Fibroblast of villous mesenchyme (primary cell): ENCODE measurements at regions not wholly inside any gene's neighbourhood (a gene's known extent, or its start where the extent isn't known, plus 50 kb on each side); places are given as distances from the start of the nearest gene placed in this dataset.
A peak's percentile ranks its signal among the peaks of the same experiment; 100 is the strongest.

Source experiments
- DNase-seq: peaks from one replicate; pipeline ENCODE4 v3.0.0-alpha.2; 2010; ENCODE audit warnings: low read depth
- H3K4me3 ChIP-seq: 2 replicates; pipeline ENCODE4 v1.5.1; 2011; ENCODE audit warnings: low read depth, mild to moderate bottlenecking, low read length
- CTCF ChIP-seq: IDR thresholded peaks from 2 replicates; pipeline ENCODE4 v1.5.1; 2012; ENCODE audit warnings: low read depth, mild to moderate bottlenecking, low read length; ENCODE audit not compliant: insufficient read depth

GRCh38 chr7:86928308-86928707 is 131.1 kb downstream of the ELAPOR2 start:
- no peak overlapping the region for H3K4me3 ChIP-seq
- no peak for DNase-seq
- no peak for TF ChIP-seq CTCF

GRCh38 chr7:86926732-86927131 is 132.7 kb downstream of the ELAPOR2 start:
- DNase-seq, result peak; percentile 47
- no peak overlapping the region for H3K4me3 ChIP-seq
- peak; percentile 75 for TF ChIP-seq CTCF

- no peak for TF ChIP-seq CTCF
- no peak overlapping the region for H3K4me3 ChIP-seq
- no peak for DNase-seq
Measured at GRCh38 chr7:86925221-86925620, 134.2 kb downstream of the ELAPOR2 start.

- no peak for DNase-seq
- no peak overlapping the region for H3K4me3 ChIP-seq
- TF ChIP-seq CTCF, result no peak
Measured at GRCh38 chr7:86923527-86923926, 135.9 kb downstream of the ELAPOR2 start.

- TF ChIP-seq CTCF, result no peak
- no peak overlapping the region for H3K4me3 ChIP-seq
- no peak for DNase-seq
Measured at GRCh38 chr7:86920154-86920553, 139.3 kb downstream of the ELAPOR2 start.

GRCh38 chr7:86918245-86918644 is 141.2 kb downstream of the ELAPOR2 start:
- DNase-seq, result no peak
- no peak for TF ChIP-seq CTCF
- no peak overlapping the region for H3K4me3 ChIP-seq

- DNase-seq, result no peak
- H3K4me3 ChIP-seq, result no peak overlapping the region
- TF ChIP-seq CTCF, result no peak
Measured at GRCh38 chr7:86916277-86916825, 143.1 kb downstream of the ELAPOR2 start.
